Prostate gland (tissue), 2 donors: ENCODE measurements at regions not wholly inside any gene's neighbourhood (a gene's known extent, or its start where the extent isn't known, plus 50 kb on each side); places are given as distances from the start of the nearest gene placed in this dataset.

Experiments
- DNase-seq: peaks from one replicate; pipeline ENCODE4 v3.0.0-alpha.2; 2019; ENCODE audit warnings: low spot score
- H3K27ac ChIP-seq, 2 donors: fragments of 200-600 bp; sonication (generic); 2 replicates each; pipeline ENCODE4 v1.5.1; 2017 to 2019
- H3K27me3 ChIP-seq: fragments of 200-600 bp; sonication (generic); replicated peaks from 2 replicates; pipeline ENCODE4 v1.5.1; 2019; ENCODE audit not compliant: insufficient read depth
- H3K36me3 ChIP-seq, 2 donors: fragments of 200-600 bp; sonication (generic); 1 replicate in 1 of 2; 2 replicates in 1 of 2; pipeline versions ENCODE4 v1.5.1 to v1.8.1; 2017 to 2019
- H3K4me1 ChIP-seq: fragments of 200-600 bp; sonication (generic); replicated peaks from 2 replicates; pipeline ENCODE4 v1.5.1; 2019
- H3K4me3 ChIP-seq, 2 donors: fragments of 200-600 bp; sonication (generic); 2 replicates each; pipeline ENCODE4 v1.5.1; 2017 to 2019
- H3K9me3 ChIP-seq: fragments of 200-600 bp; sonication (generic); 2 replicates; pipeline ENCODE4 v1.5.1; 2017
- CTCF ChIP-seq, 4 experiments: fragments of 200-600 bp in 2 of 4; fragments of 450-650 bp in 2 of 4; sonication (generic) in 2 of 4; IDR thresholded peaks; 1 replicate in 3 of 4; 2 replicates in 1 of 4; pipeline ENCODE4 v1.5.1; 2016 to 2019; ENCODE audit warnings: antibody characterized with exemption in 4 of 4, mild to moderate bottlenecking in 2 of 4, moderate library complexity in 2 of 4
- POLR2A ChIP-seq: fragments of 450-650 bp; IDR thresholded peaks from one replicate; pipeline ENCODE4 v1.6.1; 2016; ENCODE audit warnings: antibody characterized with exemption, mild to moderate bottlenecking
- POLR2AphosphoS5 ChIP-seq: sonication (generic); formaldehyde crosslinking; IDR thresholded peaks from one replicate; pipeline ENCODE4 v1.6.1; 2017; ENCODE audit warnings: antibody characterized with exemption
- whole genome bisulfite sequencing: methylation state at CpG from one replicate; pipeline ENCODE4 v1.1.5; 2018; 5-methylcytosine and 5-hydroxymethylcytosine counted together
- intact Hi-C: fragments of 100-400 bp; cut with DNase I; formaldehyde crosslinking; loops from one replicate; pipeline ENCODE4 v1.14.2; 2022

DNA sequence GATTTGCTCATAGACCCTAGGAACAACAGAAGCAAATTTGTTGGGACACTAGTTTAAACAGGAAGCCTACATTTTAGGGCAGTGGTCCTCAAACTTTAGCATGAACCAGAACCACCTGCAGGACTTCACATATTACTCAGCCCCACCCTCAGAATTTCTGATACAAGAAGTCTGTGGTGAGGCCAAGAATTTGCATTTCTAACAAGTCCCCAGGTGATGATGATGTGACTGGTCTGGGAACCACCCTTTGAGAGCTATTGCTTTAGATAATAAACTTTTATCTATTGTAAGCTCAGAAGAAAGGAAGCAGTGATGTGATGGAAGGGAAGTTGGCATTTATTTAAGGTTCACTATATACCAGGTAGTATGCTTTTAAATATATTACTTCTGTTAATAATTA is 194.0 kb downstream of the FAM181B start:
- TF ChIP-seq POLR2AphosphoS5 (no peak), POLR2A (no peak), CTCF (IDR thresholded peaks at IDR 0.05) (no peak)
- Histone ChIP-seq H3K4me1 (no peaks in the 10 kb centered on the region), H3K9me3 (no peaks in the 10 kb centered on the region), H3K27me3 (no peaks in the 10 kb centered on the region), H3K4me3 (no peak overlapping the region), H3K27ac (no peak overlapping the region), H3K36me3 (no peaks in the 10 kb centered on the region)
- intact Hi-C loops = no loop called here
- no peak for DNase-seq

- Histone ChIP-seq H3K27me3 (no peaks in the 10 kb centered on the region), H3K27ac (no peak overlapping the region), H3K9me3 (no peaks in the 10 kb centered on the region), H3K4me3 (no peak overlapping the region), H3K4me1 (no peaks in the 10 kb centered on the region), H3K36me3 (no peaks in the 10 kb centered on the region)
- intact Hi-C loops = no loop called here
- DNase-seq = no peak
- TF ChIP-seq POLR2AphosphoS5 = no peak
- no peak for TF ChIP-seq POLR2A
- TF ChIP-seq CTCF (IDR thresholded peaks at IDR 0.05) = no peak
- WGBS = 36% methylated on average over 3 of the region's 3 CpGs
These were observed 197.0 kb downstream of the FAM181B start for GRCh38 chr11:82536706-82537105.

DNA sequence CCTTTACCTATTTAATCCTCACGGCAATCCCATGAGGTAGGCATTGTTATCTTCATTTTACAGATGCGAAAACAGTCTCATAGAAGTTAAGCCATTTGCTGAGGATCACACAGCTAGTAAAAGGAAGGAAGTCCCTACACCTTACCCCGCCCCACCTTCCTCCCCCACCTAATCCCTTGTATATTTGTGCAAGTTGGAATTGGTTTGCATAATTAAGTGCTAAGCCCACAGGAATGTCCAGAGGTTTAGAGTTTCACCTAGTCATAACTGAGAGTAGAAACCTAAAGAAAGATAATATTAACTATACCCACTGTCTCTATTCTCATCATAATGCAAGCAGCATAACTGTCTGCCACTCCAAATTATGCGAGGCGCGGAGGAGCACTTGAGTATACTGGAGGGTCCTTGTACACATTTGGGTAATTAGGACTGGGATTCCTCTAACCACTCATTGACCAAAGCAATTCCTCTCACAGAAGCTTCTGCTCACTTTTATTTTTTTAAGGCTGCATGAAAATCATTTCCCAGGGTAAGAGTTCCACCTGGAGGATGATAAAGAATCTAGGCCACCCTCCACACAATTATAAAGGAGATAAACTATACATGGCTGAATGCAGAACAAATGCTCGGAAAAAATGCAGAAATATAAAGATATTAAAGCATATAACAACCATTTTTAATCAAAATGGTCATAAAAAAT is 199.9 kb downstream of the FAM181B start:
- Histone ChIP-seq H3K4me1 (no peaks in the 10 kb centered on the region), H3K27me3 (no peaks in the 10 kb centered on the region), H3K9me3 (no peaks in the 10 kb centered on the region), H3K27ac (no peak overlapping the region), H3K4me3 (no peak overlapping the region), H3K36me3 (no peaks in the 10 kb centered on the region)
- DNase-seq = no peak
- WGBS = 87% methylated on average over 7 of the region's 7 CpGs
- intact Hi-C loops = no loop called here
- TF ChIP-seq POLR2AphosphoS5 (no peak), CTCF (IDR thresholded peaks at IDR 0.05) (no peak), POLR2A (no peak)

DNA sequence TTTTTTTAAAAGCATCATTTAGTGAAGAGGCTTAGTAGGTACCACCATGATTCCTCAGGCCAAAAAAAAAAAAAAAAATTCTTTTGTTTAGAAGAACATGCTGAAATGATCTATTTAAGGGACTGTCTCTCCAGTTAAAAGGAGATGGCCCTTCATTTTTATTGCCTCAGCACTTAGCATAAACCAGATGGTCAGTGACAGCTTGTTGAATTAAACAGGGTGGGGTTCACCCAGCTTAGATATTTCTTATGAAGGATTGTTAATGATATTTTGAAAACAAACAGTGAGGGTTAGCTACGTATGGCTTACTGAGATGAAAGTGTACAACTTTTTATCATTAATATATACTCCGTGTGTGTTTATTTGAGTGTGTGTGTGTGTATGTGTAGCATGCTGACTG is 203.7 kb downstream of the FAM181B start:
- H3K9me3 ChIP-seq = no peaks in the 10 kb centered on the region
- no peak for DNase-seq
- no peaks in the 10 kb centered on the region for H3K27me3 ChIP-seq
- intact Hi-C loops = no loop called here
- WGBS = 35% methylated on average over 2 of the region's 2 CpGs
- no peaks in the 10 kb centered on the region for H3K4me1 ChIP-seq
- H3K27ac ChIP-seq = no peak overlapping the region
- H3K36me3 ChIP-seq = no peaks in the 10 kb centered on the region
- no peak overlapping the region for H3K4me3 ChIP-seq
- TF ChIP-seq CTCF (IDR thresholded peaks at IDR 0.05) = no peak

DNA sequence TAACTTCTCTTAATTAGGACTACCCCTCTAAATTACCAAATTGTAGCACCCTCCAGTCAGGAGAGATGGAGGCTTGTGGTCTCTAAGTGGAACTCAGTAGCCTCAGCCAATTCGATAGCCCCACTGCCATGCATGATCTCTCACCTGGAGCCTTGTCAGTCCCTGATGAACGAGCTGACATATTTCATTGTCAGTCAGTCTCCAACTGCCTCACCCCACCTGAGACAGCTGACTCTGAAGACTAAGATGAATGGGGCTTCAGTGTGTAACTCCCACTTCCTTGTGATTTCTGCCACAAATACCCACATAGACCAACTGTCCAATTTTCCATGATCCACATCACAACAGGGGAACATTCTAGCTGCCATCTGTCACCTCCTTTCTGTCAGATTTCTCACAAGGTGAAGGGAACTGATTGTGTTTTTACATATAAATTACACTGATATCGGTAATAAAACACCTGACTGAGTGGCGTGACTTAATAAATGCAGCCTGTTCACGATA is 206.5 kb downstream of the FAM181B start:
- H3K27ac ChIP-seq = no peak overlapping the region
- TF ChIP-seq POLR2AphosphoS5 (no peak), POLR2A (no peak)
- H3K4me3 ChIP-seq = no peak overlapping the region
- no peaks in the 10 kb centered on the region for H3K4me1 ChIP-seq
- no peaks in the 10 kb centered on the region for H3K27me3 ChIP-seq
- DNase-seq = no peak
- H3K36me3 ChIP-seq = no peaks in the 10 kb centered on the region
- WGBS = 86% methylated on average over 5 of the region's 5 CpGs
- no peaks in the 10 kb centered on the region for H3K9me3 ChIP-seq
- intact Hi-C loops = no loop called here
